SU-DHL-6 (cell line): ENCODE measurements at regions not wholly inside any gene's neighbourhood (a gene's known extent, or its start where the extent isn't known, plus 50 kb on each side); places are given as distances from the start of the nearest gene placed in this dataset.

Experiments
- EZH2phosphoT487 ChIP-seq: fragments of 200-600 bp; sonication (generic), shearing (Covaris generic); conservative IDR thresholded peaks from 2 replicates; pipeline ENCODE4 v1.6.1; 2018; ENCODE audit warnings: mild to moderate bottlenecking, antibody characterized with exemption, low read length, moderate library complexity, mixed read lengths
- TF ChIP-seq, protein P1 (sequence below): fragments of 200-600 bp; sonication (generic); IDR thresholded peaks from one replicate; pipeline ENCODE4 v1.5.1; 2017; ENCODE audit warnings: antibody characterized with exemption, mild to moderate bottlenecking, low read length, moderate library complexity; ENCODE audit not compliant: insufficient read depth, poor library complexity, severe bottlenecking

DNA sequence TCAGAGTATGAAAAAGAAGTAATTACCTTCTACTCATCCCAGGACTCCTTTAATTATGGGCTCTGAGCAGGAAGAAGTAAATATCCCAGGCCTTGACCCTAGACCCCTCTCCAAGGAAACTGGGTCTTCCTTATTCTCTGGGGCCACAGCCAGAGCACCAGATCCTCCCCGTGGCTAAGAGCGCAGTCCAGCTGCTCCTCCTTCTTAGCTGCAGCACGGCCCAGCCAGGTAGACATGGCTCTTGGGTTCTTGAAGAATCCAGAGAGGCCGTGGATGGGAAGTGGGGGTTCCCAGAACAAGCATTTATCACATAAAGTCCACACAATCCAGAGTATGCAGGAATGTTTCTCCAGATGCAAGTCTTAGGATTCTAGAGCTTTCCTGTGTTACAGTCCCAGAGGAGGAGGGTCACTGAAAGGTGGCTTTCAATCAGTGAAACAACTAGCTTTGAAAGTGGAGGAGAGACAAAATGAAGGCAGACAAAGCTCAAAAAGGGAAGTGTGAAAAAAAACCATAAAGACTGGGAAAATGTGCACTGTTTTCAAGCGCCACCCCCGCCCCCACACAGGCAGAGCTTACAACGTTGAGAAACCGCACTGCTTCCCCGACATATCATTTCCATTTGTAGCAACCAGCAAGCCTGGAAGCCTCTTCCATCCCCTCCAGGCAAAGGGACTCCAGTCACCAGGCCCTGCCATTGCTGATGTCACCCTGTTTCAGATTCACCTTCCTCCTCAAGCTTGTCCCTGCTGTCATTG lies 396.5 kb upstream of the MKI67 start:
- TF ChIP-seq, protein P1, sequence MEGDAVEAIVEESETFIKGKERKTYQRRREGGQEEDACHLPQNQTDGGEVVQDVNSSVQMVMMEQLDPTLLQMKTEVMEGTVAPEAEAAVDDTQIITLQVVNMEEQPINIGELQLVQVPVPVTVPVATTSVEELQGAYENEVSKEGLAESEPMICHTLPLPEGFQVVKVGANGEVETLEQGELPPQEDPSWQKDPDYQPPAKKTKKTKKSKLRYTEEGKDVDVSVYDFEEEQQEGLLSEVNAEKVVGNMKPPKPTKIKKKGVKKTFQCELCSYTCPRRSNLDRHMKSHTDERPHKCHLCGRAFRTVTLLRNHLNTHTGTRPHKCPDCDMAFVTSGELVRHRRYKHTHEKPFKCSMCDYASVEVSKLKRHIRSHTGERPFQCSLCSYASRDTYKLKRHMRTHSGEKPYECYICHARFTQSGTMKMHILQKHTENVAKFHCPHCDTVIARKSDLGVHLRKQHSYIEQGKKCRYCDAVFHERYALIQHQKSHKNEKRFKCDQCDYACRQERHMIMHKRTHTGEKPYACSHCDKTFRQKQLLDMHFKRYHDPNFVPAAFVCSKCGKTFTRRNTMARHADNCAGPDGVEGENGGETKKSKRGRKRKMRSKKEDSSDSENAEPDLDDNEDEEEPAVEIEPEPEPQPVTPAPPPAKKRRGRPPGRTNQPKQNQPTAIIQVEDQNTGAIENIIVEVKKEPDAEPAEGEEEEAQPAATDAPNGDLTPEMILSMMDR, result no peak
- TF ChIP-seq EZH2phosphoT487, result no peak
